ENCODE measurements at regions not wholly inside any gene's neighbourhood (a gene's known extent, or its start where the extent isn't known, plus 50 kb on each side); places are given as distances from the start of the nearest gene placed in this dataset.

DNA sequence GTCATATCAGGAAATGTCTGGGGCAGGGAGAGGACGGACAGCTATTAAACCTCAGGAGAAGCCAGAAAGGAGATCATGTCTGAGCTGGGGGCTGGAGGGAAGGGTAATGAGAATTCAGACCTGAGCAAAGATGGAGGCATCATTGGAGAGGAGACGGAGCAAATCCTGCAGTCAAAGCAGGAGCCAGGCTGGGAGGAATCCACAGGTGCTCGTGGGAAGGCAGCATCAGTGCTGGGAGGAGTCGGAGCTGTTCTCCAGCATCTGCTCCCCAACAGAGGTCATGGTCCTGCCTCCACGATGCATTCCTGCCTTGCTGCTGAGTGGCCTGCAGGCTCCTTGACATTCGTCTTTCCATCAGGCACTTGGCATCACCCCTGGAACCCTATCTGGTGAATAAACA is 148.3 kb upstream of the RAB4A start:
- TF ChIP-seq SP1 (IDR thresholded peaks at IDR 0.05): no peak
- no peak for TF ChIP-seq HDGF (IDR thresholded peaks at IDR 0.05; ENCODE audit: borderline replicate concordance)
- TF ChIP-seq FOXK2 (IDR thresholded peaks at IDR 0.05): no peak
- TF ChIP-seq TARDBP (IDR thresholded peaks at IDR 0.05): no peak
- TF ChIP-seq ZNF384 (IDR thresholded peaks at IDR 0.05): no peak
- no peak for TF ChIP-seq CTBP1 (IDR thresholded peaks at IDR 0.05; ENCODE audit: borderline replicate concordance)
- no peak for TF ChIP-seq ELF4 (IDR thresholded peaks at IDR 0.05)
- no peak for TF ChIP-seq FOXA1 (IDR thresholded peaks at IDR 0.05)
- no peak for TF ChIP-seq BHLHE40 (IDR thresholded peaks at IDR 0.05; ENCODE audit: borderline replicate concordance)
- TF ChIP-seq, protein P1, sequence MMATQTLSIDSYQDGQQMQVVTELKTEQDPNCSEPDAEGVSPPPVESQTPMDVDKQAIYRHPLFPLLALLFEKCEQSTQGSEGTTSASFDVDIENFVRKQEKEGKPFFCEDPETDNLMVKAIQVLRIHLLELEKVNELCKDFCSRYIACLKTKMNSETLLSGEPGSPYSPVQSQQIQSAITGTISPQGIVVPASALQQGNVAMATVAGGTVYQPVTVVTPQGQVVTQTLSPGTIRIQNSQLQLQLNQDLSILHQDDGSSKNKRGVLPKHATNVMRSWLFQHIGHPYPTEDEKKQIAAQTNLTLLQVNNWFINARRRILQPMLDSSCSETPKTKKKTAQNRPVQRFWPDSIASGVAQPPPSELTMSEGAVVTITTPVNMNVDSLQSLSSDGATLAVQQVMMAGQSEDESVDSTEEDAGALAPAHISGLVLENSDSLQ (IDR thresholded peaks at IDR 0.05): no peak
- TF ChIP-seq NFRKB (IDR thresholded peaks at IDR 0.05): no peak
- no peak for TF ChIP-seq FOXM1 (IDR thresholded peaks at IDR 0.05; ENCODE audit: borderline replicate concordance)
- TF ChIP-seq SUZ12 (IDR thresholded peaks at IDR 0.05): no peak
